Thymus (tissue), 11 donors: ENCODE measurements at regions not wholly inside any gene's neighbourhood (a gene's known extent, or its start where the extent isn't known, plus 50 kb on each side); places are given as distances from the start of the nearest gene placed in this dataset.

Experiments
- DNase-seq, 9 donors: peaks; one replicate each; pipeline ENCODE4 v3.0.0-alpha.2; 2013; ENCODE audit warnings: low spot score in 9 of 9, low read depth in 6 of 9, missing footprints in 1 of 9
- H3K27ac ChIP-seq, 2 donors: one replicate each; pipeline ENCODE4 v1.5.1; 2013; ENCODE audit warnings: control low read depth in 1 of 2, low read depth in 1 of 2, low read length in 1 of 2, mild to moderate bottlenecking in 1 of 2, moderate library complexity in 1 of 2
- H3K27me3 ChIP-seq, 2 donors: one replicate each; pipeline ENCODE4 v1.5.1; 2013; ENCODE audit warnings: low read length in 1 of 2; ENCODE audit not compliant: control insufficient read depth in 2 of 2, insufficient read depth in 1 of 2
- H3K36me3 ChIP-seq, 2 donors: one replicate each; pipeline ENCODE4 v1.5.1; 2013; ENCODE audit warnings: low read length in 1 of 2, mild to moderate bottlenecking in 1 of 2, moderate library complexity in 1 of 2; ENCODE audit not compliant: control insufficient read depth in 2 of 2, insufficient read depth in 2 of 2
- H3K4me1 ChIP-seq, 2 donors: one replicate each; pipeline ENCODE4 v1.5.1; 2013; ENCODE audit warnings: low read length in 2 of 2; ENCODE audit not compliant: control insufficient read depth in 2 of 2, insufficient read depth in 2 of 2
- H3K4me3 ChIP-seq, 2 donors: one replicate each; pipeline ENCODE4 v1.5.1; 2013; ENCODE audit warnings: low read length in 2 of 2, control low read depth in 1 of 2, mild to moderate bottlenecking in 1 of 2
- H3K9me3 ChIP-seq, 2 donors: one replicate each; pipeline ENCODE4 v1.5.1; 2013; ENCODE audit warnings: low read length in 1 of 2, mild to moderate bottlenecking in 1 of 2; ENCODE audit not compliant: control insufficient read depth in 2 of 2, insufficient read depth in 1 of 2
- WGBS: extraction: QIAGEN DNeasy Blood & Tissue Kit; methylation state at CpG from one replicate; pipeline ENCODE4 v1.1.7; 2013; 5-methylcytosine and 5-hydroxymethylcytosine counted together
- donor health status: healthy.

DNA sequence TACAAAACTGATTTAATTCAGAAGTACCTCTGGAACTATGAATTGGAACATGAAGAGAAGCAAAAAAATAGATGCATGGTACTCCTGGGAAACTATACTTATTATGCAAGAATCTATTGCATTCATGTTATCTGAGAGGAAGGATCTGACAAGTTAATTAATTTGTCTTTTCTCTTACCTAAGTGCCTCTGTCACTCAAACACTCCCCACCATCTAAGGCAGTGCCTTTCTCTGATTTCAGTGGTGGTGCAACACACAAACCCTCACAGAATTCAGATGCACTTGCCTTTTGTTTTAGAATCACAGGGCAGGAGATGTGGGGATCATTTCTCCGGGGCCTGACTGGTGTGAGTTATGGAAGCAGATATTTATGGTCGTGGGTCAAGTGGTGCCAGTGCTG lies 52.5 kb upstream of the C9orf72 start:
- H3K36me3 ChIP-seq: no peaks in the 10 kb centered on the region
- no peak overlapping the region for H3K4me3 ChIP-seq
- no peaks in the 10 kb centered on the region for H3K4me1 ChIP-seq
- no peaks in the 10 kb centered on the region for H3K27me3 ChIP-seq
- WGBS: 83% methylated on average over 2 of the region's 2 CpGs
- no peaks in the 10 kb centered on the region for H3K9me3 ChIP-seq
- H3K27ac ChIP-seq: no peak overlapping the region
- no peak for DNase-seq

GRCh38 chr9:27626244-27627187 lies 53.2 kb upstream of the C9orf72 start:
- 97% methylated on average over 8 of the region's 8 CpGs for WGBS
- Histone ChIP-seq H3K4me3 (no peak overlapping the region), H3K4me1 (no peaks in the 10 kb centered on the region), H3K27me3 (no peaks in the 10 kb centered on the region), H3K9me3 (no peaks in the 10 kb centered on the region), H3K36me3 (no peaks in the 10 kb centered on the region), H3K27ac (no peak overlapping the region)
- DNase-seq: no peak

GRCh38 chr9:27627188-27627564 lies 53.9 kb upstream of the C9orf72 start:
- no peaks in the 10 kb centered on the region for H3K27me3 ChIP-seq
- H3K4me1 ChIP-seq: no peaks in the 10 kb centered on the region
- WGBS: 87% methylated on average over 5 of the region's 5 CpGs
- H3K4me3 ChIP-seq: no peak overlapping the region
- no peaks in the 10 kb centered on the region for H3K9me3 ChIP-seq
- no peak for DNase-seq
- no peaks in the 10 kb centered on the region for H3K36me3 ChIP-seq
- no peak overlapping the region for H3K27ac ChIP-seq

DNA sequence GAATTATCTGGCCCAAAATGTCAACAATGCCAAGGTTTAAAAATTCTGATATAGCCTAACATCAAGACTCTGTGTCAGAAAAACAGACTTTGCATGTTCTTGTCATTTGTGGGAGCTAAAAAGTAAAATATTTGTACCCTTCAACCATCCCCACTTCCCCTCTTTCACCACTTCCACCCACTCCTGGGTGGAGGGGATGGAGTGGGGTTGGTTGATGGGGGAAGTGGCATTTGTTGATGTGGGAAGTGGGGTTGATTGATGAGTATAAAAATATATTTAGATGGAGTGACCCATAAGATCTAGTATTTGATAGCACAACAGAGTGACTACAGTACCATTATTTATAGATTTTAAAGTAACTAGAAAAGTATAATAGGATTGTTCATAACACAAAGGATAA lies 55.0 kb upstream of the C9orf72 start:
- no peaks in the 10 kb centered on the region for H3K36me3 ChIP-seq
- H3K27me3 ChIP-seq: no peaks in the 10 kb centered on the region
- H3K27ac ChIP-seq: no peak overlapping the region
- no peak overlapping the region for H3K4me3 ChIP-seq
- no peaks in the 10 kb centered on the region for H3K4me1 ChIP-seq
- no peaks in the 10 kb centered on the region for H3K9me3 ChIP-seq
- no peak for DNase-seq

GRCh38 chr9:27629425-27629824 lies 56.1 kb upstream of the C9orf72 start:
- no peaks in the 10 kb centered on the region for H3K4me1 ChIP-seq
- no peaks in the 10 kb centered on the region for H3K27me3 ChIP-seq
- H3K36me3 ChIP-seq: no peaks in the 10 kb centered on the region
- H3K4me3 ChIP-seq: no peak overlapping the region
- WGBS: 98% methylated on average over 2 of the region's 2 CpGs
- H3K27ac ChIP-seq: no peak overlapping the region
- no peaks in the 10 kb centered on the region for H3K9me3 ChIP-seq
- DNase-seq: no peak

GRCh38 chr9:27632254-27632653 lies 59.0 kb upstream of the C9orf72 start:
- WGBS: 92% methylated on average over 6 of the region's 6 CpGs
- no peaks in the 10 kb centered on the region for H3K4me1 ChIP-seq

GRCh38 chr9:27633764-27634163 lies 60.5 kb upstream of the C9orf72 start:
- Histone ChIP-seq H3K4me3 (no peak overlapping the region), H3K36me3 (no peaks in the 10 kb centered on the region), H3K27me3 (no peaks in the 10 kb centered on the region), H3K9me3 (no peaks in the 10 kb centered on the region), H3K4me1 (no peaks in the 10 kb centered on the region), H3K27ac (no peak overlapping the region)
- no peak for DNase-seq
- WGBS: 58% methylated on average over 4 of the region's 4 CpGs

More at GRCh38 chr9:27632254-27632653, 59.0 kb upstream of the C9orf72 start:
- Histone ChIP-seq H3K36me3 (no peaks in the 10 kb centered on the region), H3K27ac (no peak overlapping the region), H3K4me3 (no peak overlapping the region), H3K27me3 (no peaks in the 10 kb centered on the region), H3K9me3 (no peaks in the 10 kb centered on the region)
- no peak for DNase-seq

DNA sequence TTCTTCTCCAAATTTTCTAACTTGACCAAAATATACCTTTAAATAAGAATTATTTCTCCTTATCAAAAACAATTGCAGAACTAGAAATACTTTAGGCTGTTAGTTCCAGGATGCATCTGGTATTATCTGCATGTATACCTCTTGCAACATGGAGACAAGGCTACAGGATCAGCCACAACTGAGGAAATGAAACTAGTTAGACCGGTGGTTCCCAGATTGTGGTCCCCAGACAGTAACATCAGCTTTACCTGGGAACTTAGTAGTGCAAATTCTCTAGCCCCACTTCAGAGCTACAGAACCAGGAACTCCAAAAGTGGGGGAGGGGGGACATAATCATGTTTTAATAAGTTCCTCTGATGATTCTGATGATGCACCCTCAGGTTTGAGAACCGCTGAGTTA lies 61.6 kb upstream of the C9orf72 start:
- Histone ChIP-seq H3K36me3 (no peaks in the 10 kb centered on the region), H3K9me3 (no peaks in the 10 kb centered on the region), H3K4me3 (no peak overlapping the region), H3K27ac (peak overlapping the region in 1 of 2 donors; percentile 24), H3K27me3 (no peaks in the 10 kb centered on the region), H3K4me1 (no peaks in the 10 kb centered on the region)
- peak in 3 of 9 donors; percentile 4 to 49 (median 19) for DNase-seq
- WGBS: 17% methylated on average over 2 of the region's 2 CpGs

DNA sequence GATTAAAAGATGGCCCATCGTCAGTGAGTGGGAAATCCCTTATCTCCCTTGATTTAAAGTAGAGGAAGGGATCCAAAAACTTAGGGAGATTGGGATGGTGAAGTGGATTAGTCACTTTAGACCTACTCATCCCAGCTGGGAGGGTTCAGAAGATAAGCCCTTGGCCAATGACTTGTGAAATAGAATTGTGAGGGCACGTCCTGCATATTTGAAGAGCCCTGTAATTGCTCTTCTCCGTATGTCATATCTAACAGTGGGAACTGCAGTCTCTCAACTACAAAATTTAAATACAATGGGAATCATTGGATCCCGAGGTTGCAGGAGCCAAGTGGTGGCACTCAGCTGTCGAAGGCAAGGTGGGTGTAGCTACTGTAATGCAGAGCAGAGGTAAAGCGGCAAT lies 65.4 kb upstream of the C9orf72 start:
- Histone ChIP-seq H3K4me1 (no peaks in the 10 kb centered on the region), H3K27ac (no peak overlapping the region), H3K36me3 (no peaks in the 10 kb centered on the region), H3K9me3 (no peaks in the 10 kb centered on the region), H3K4me3 (no peak overlapping the region), H3K27me3 (no peaks in the 10 kb centered on the region)
- WGBS: 96% methylated on average over 6 of the region's 6 CpGs
- no peak for DNase-seq
